GM23338 (cell line): ENCODE measurements at regions not wholly inside any gene's neighbourhood (a gene's known extent, or its start where the extent isn't known, plus 50 kb on each side); places are given as distances from the start of the nearest gene placed in this dataset.
A peak's percentile ranks its signal among the peaks of the same experiment; 100 is the strongest.

Experiments used
- ATAC-seq: fragments of 200-7000 bp; cut with Tn5 transposase; 3 replicates; pipeline ENCODE4 v1.9.1; 2020
- DNase-seq: peaks from one replicate; pipeline ENCODE4 v3.0.0-alpha.2; 2015; ENCODE audit warnings: low spot score
- H2AFZ ChIP-seq: fragments of 200-600 bp; sonication (generic); 2 replicates; pipeline ENCODE4 v1.8.0; 2016; ENCODE audit warnings: antibody characterized with exemption, mild to moderate bottlenecking, moderate library complexity
- H3F3A ChIP-seq: fragments of 200-600 bp; sonication (generic); replicated peaks from 2 replicates; pipeline ENCODE4 v1.8.0; 2017; ENCODE audit warnings: antibody characterized with exemption, mixed run types, low read depth
- H3K27ac ChIP-seq: fragments of 200-600 bp; sonication (generic); 2 replicates; pipeline ENCODE4 v1.6.1; 2016; ENCODE audit warnings: low read depth
- H3K27me3 ChIP-seq: fragments of 200-600 bp; sonication (generic); 2 replicates; pipeline ENCODE4 v1.8.0; 2016; ENCODE audit warnings: mild to moderate bottlenecking, mixed run types, moderate library complexity; ENCODE audit not compliant: insufficient read depth
- H3K36me3 ChIP-seq: fragments of 200-600 bp; sonication (generic); 2 replicates; pipeline ENCODE4 v1.8.0; 2016; ENCODE audit warnings: mild to moderate bottlenecking; ENCODE audit not compliant: insufficient read depth
- H3K4me1 ChIP-seq: fragments of 200-600 bp; sonication (generic); 2 replicates; pipeline ENCODE4 v1.8.0; 2016; ENCODE audit warnings: mild to moderate bottlenecking, moderate library complexity; ENCODE audit not compliant: insufficient read depth
- H3K4me2 ChIP-seq: fragments of 200-600 bp; sonication (generic); 2 replicates; pipeline ENCODE4 v1.7.1; 2017; ENCODE audit warnings: mixed run types
- H3K4me3 ChIP-seq: fragments of 200-600 bp; sonication (generic); 2 replicates; pipeline ENCODE4 v1.6.1; 2016; ENCODE audit warnings: mixed run types
- H3K79me2 ChIP-seq: fragments of 200-600 bp; sonication (generic); replicated peaks from 2 replicates; pipeline ENCODE4 v1.8.0; 2017; ENCODE audit warnings: mild to moderate bottlenecking; ENCODE audit not compliant: insufficient read depth
- H3K9me2 ChIP-seq: fragments of 200-600 bp; sonication (generic); 2 replicates; pipeline ENCODE4 v1.8.0; 2017; ENCODE audit not compliant: insufficient read depth
- H4K20me1 ChIP-seq: fragments of 200-600 bp; sonication (generic); replicated peaks from 2 replicates; pipeline ENCODE4 v1.8.0; 2017; ENCODE audit warnings: mild to moderate bottlenecking; ENCODE audit not compliant: insufficient read depth
- H3K27ac Mint-ChIP-seq: 2 replicates; pipeline ENCODE4 v1.8.0; 2020; ENCODE audit warnings: inconsistent platforms, mild to moderate bottlenecking, moderate library complexity, mixed read lengths
- H3K27me3 Mint-ChIP-seq: 3 replicates; pipeline ENCODE4 v1.8.0; 2022; ENCODE audit warnings: low read depth, mild to moderate bottlenecking, moderate library complexity, mixed read lengths, inconsistent platforms; ENCODE audit not compliant: insufficient read depth, poor library complexity
- H3K36me3 Mint-ChIP-seq: 3 replicates; pipeline ENCODE4 v1.8.0; 2021; ENCODE audit warnings: low read depth, mild to moderate bottlenecking, inconsistent platforms, moderate library complexity, mixed read lengths
- H3K4me1 Mint-ChIP-seq: 3 replicates; pipeline ENCODE4 v1.8.0; 2020; ENCODE audit warnings: mild to moderate bottlenecking, inconsistent platforms, mixed read lengths
- H3K4me3 Mint-ChIP-seq: 3 replicates; pipeline ENCODE4 v1.8.0; 2021; ENCODE audit warnings: moderate library complexity, mild to moderate bottlenecking, inconsistent platforms, mixed read lengths
- H3K9me3 Mint-ChIP-seq: 3 replicates; pipeline ENCODE4 v1.8.0; 2020; ENCODE audit warnings: moderate library complexity, mild to moderate bottlenecking, inconsistent platforms, mixed read lengths
- CREB1 ChIP-seq: fragments of 250-450 bp; sonication (Bioruptor Pico); IDR thresholded peaks from 2 replicates; pipeline ENCODE4 v1.5.0; 2020; ENCODE audit warnings: low read depth, mild to moderate bottlenecking, moderate library complexity
- EZH2 ChIP-seq: fragments of 200-600 bp; sonication (generic); IDR thresholded peaks from one replicate; pipeline ENCODE4 v1.8.0; 2017; ENCODE audit warnings: antibody characterized with exemption, mild to moderate bottlenecking, low read depth; ENCODE audit not compliant: unreplicated experiment
- EZH2phosphoT487 ChIP-seq: fragments of 200-600 bp; sonication (generic); IDR thresholded peaks from one replicate; pipeline ENCODE4 v1.8.1; 2018; ENCODE audit warnings: antibody characterized with exemption; ENCODE audit not compliant: unreplicated experiment
- JUNB ChIP-seq: IDR thresholded peaks from one replicate; pipeline ENCODE4 v1.6.1; 2016; ENCODE audit warnings: antibody characterized with exemption; ENCODE audit not compliant: unreplicated experiment
- NANOG ChIP-seq: IDR thresholded peaks from 2 replicates; pipeline ENCODE4 v1.6.1; 2016; ENCODE audit warnings: antibody characterized with exemption, borderline replicate concordance
- POLR2AphosphoS5 ChIP-seq: IDR thresholded peaks from 2 replicates; pipeline ENCODE4 v1.6.1; 2016; ENCODE audit warnings: antibody characterized with exemption, low read depth
- STAT1 ChIP-seq: IDR thresholded peaks from one replicate; pipeline ENCODE4 v1.6.1; 2016; ENCODE audit warnings: antibody characterized with exemption; ENCODE audit not compliant: unreplicated experiment
- ZNF114 ChIP-seq: fragments of 250-450 bp; sonication (Bioruptor Pico); IDR thresholded peaks from 2 replicates; pipeline ENCODE4 v1.5.0; 2020; ENCODE audit warnings: mild to moderate bottlenecking, moderate library complexity
- ZNF331 ChIP-seq: fragments of 250-450 bp; sonication (Bioruptor Pico); IDR thresholded peaks from 2 replicates; pipeline ENCODE4 v1.5.0; 2020; ENCODE audit warnings: low read depth, mild to moderate bottlenecking, moderate library complexity
- TF ChIP-seq, protein P1 (sequence below), 2 experiments: fragments of 200-600 bp in 1 of 2; sonication (generic) in 1 of 2; conservative IDR thresholded peaks; 2 replicates each; pipeline versions ENCODE4 v1.5.1 to v1.6.1; 2016 to 2017; ENCODE audit warnings: antibody characterized with exemption in 2 of 2, low read depth in 2 of 2, mild to moderate bottlenecking in 2 of 2, moderate library complexity in 1 of 2
- TF ChIP-seq, protein P2 (sequence below): fragments of 250-450 bp; sonication (Bioruptor Pico); IDR thresholded peaks from 2 replicates; pipeline ENCODE4 v1.5.0; 2020; ENCODE audit warnings: mild to moderate bottlenecking, moderate library complexity
- TF ChIP-seq, protein P3 (sequence below): IDR thresholded peaks from 2 replicates; pipeline ENCODE4 v1.6.1; 2016; ENCODE audit warnings: antibody characterized with exemption

DNA sequence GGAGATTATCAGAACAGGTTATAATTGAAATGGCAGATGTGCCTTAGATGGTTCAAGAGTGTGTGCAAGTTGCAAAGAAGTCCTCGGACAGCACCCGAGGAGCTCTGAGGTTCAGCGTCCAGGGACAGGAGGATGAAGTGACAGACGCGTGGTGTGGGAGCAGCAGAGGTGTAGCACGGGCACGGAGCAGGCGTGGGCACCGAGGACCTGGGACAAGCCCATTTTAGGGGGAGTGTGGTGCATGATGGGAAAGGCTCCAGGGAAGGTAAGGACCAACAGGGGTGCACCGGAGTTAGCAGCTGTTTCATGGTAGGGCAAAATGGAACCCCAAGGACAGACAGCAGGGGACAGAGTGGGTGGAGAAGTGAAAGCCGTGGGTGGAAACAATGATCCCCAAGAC, 56.3 kb upstream of the BACE2 start (continued):
- TF ChIP-seq EZH2phosphoT487 (no peak), JUNB (no peak), EZH2 (no peak), POLR2AphosphoS5 (no peak), NANOG (no peak)

DNA sequence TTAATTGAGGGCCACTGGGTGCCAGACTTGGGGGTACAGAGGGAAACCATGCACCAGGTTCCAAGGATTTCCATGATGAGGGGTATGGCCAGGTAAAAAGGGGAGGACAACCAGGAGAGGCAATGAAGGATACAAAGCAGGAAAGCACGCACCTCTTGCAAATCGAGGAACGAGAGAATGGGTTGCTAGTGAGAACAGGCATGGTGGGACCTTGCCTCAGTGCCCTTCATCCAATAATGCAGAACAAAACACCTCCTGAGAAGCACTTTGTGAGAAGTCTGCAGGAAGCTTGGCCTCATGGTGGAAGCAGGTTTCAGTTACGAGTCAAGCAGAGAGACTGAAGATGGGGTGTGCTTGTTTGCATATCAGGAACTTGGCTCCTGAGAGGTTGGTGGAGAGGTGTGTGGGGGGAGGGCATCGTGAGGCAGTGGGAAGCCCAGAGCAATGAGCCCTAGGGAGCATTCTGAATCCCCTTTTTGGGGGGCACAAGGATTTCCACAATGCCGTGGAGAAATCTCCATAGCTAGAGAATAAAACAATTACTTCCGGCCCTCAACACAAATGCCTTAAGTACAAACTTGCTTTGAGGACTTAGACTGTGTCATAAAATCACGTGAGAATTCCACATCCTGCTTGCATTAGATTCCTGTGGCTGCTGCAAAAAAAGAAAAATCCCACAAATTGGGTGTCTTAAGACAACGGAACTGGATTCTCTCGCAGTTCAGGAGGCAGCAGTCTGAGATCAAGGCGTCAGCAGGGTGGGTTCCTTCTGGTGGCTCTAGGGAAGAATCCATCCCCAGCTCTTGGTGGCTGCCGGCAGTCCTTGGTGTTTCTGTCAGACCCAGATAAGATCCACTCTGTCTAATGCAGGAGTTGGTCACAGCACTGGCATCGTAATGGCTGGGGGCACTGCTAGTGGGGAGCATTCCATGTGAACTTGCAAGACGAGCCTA, 54.9 kb upstream of the BACE2 start:
- ATAC-seq, result peak; percentile 69
- Histone ChIP-seq H4K20me1 (no peaks in the 10 kb centered on the region), H3K9me2 (no peaks in the 10 kb centered on the region), H3K27ac (no peak overlapping the region), H3K36me3 (no peaks in the 10 kb centered on the region), H3K4me3 (no peak overlapping the region), H3K4me2 (no peak overlapping the region), H3K79me2 (no peaks in the 10 kb centered on the region), H2AFZ (peak overlapping the region; percentile 63; the same call in 1 of the 2 replicates), H3K4me1 (no peaks in the 10 kb centered on the region), H3K27me3 (no peaks in the 10 kb centered on the region), H3F3A (no peaks in the 10 kb centered on the region)
- Mint-ChIP-seq H3K9me3 (peaks cover 82% of the 10 kb centered on the region), H3K36me3 (peaks cover 9% of the 10 kb centered on the region), H3K4me3 (no peak overlapping the region), H3K27ac (no peak overlapping the region), H3K4me1 (peaks cover 9% of the 10 kb centered on the region; the same call in 2 of the 3 replicates), H3K27me3 (peaks cover 11% of the 10 kb centered on the region)
- peak; percentile 11 for DNase-seq
- TF ChIP-seq, protein P1, sequence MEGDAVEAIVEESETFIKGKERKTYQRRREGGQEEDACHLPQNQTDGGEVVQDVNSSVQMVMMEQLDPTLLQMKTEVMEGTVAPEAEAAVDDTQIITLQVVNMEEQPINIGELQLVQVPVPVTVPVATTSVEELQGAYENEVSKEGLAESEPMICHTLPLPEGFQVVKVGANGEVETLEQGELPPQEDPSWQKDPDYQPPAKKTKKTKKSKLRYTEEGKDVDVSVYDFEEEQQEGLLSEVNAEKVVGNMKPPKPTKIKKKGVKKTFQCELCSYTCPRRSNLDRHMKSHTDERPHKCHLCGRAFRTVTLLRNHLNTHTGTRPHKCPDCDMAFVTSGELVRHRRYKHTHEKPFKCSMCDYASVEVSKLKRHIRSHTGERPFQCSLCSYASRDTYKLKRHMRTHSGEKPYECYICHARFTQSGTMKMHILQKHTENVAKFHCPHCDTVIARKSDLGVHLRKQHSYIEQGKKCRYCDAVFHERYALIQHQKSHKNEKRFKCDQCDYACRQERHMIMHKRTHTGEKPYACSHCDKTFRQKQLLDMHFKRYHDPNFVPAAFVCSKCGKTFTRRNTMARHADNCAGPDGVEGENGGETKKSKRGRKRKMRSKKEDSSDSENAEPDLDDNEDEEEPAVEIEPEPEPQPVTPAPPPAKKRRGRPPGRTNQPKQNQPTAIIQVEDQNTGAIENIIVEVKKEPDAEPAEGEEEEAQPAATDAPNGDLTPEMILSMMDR (conservative IDR thresholded peaks at IDR 0.05; ENCODE audit: low read depth in 2 of 2), result no peak
- TF ChIP-seq STAT1, result no peak
- TF ChIP-seq ZNF331 (CRISPR knock-in tag), result no peak
- no peak for TF ChIP-seq ZNF114 (CRISPR knock-in tag)
- TF ChIP-seq, protein P2, sequence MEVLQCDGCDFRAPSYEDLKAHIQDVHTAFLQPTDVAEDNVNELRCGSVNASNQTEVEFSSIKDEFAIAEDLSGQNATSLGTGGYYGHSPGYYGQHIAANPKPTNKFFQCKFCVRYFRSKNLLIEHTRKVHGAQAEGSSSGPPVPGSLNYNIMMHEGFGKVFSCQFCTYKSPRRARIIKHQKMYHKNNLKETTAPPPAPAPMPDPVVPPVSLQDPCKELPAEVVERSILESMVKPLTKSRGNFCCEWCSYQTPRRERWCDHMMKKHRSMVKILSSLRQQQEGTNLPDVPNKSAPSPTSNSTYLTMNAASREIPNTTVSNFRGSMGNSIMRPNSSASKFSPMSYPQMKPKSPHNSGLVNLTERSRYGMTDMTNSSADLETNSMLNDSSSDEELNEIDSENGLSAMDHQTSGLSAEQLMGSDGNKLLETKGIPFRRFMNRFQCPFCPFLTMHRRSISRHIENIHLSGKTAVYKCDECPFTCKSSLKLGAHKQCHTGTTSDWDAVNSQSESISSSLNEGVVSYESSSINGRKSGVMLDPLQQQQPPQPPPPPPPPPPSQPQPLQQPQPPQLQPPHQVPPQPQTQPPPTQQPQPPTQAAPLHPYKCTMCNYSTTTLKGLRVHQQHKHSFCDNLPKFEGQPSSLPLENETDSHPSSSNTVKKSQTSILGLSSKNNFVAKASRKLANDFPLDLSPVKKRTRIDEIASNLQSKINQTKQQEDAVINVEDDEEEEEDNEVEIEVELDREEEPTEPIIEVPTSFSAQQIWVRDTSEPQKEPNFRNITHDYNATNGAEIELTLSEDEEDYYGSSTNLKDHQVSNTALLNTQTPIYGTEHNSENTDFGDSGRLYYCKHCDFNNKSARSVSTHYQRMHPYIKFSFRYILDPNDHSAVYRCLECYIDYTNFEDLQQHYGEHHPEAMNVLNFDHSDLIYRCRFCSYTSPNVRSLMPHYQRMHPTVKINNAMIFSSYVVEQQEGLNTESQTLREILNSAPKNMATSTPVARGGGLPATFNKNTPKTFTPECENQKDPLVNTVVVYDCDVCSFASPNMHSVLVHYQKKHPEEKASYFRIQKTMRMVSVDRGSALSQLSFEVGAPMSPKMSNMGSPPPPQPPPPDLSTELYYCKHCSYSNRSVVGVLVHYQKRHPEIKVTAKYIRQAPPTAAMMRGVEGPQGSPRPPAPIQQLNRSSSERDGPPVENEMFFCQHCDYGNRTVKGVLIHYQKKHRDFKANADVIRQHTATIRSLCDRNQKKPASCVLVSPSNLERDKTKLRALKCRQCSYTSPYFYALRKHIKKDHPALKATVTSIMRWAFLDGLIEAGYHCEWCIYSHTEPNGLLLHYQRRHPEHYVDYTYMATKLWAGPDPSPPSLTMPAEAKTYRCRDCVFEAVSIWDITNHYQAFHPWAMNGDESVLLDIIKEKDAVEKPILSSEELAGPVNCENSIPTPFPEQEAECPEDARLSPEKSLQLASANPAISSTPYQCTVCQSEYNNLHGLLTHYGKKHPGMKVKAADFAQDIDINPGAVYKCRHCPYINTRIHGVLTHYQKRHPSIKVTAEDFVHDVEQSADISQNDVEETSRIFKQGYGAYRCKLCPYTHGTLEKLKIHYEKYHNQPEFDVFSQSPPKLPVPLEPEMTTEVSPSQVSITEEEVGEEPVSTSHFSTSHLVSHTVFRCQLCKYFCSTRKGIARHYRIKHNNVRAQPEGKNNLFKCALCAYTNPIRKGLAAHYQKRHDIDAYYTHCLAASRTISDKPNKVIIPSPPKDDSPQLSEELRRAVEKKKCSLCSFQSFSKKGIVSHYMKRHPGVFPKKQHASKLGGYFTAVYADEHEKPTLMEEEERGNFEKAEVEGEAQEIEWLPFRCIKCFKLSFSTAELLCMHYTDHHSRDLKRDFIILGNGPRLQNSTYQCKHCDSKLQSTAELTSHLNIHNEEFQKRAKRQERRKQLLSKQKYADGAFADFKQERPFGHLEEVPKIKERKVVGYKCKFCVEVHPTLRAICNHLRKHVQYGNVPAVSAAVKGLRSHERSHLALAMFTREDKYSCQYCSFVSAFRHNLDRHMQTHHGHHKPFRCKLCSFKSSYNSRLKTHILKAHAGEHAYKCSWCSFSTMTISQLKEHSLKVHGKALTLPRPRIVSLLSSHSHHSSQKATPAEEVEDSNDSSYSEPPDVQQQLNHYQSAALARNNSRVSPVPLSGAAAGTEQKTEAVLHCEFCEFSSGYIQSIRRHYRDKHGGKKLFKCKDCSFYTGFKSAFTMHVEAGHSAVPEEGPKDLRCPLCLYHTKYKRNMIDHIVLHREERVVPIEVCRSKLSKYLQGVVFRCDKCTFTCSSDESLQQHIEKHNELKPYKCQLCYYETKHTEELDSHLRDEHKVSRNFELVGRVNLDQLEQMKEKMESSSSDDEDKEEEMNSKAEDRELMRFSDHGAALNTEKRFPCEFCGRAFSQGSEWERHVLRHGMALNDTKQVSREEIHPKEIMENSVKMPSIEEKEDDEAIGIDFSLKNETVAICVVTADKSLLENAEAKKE, result no peak
- TF ChIP-seq POLR2AphosphoS5, result no peak
- no peak for TF ChIP-seq EZH2phosphoT487
- TF ChIP-seq, protein P3, sequence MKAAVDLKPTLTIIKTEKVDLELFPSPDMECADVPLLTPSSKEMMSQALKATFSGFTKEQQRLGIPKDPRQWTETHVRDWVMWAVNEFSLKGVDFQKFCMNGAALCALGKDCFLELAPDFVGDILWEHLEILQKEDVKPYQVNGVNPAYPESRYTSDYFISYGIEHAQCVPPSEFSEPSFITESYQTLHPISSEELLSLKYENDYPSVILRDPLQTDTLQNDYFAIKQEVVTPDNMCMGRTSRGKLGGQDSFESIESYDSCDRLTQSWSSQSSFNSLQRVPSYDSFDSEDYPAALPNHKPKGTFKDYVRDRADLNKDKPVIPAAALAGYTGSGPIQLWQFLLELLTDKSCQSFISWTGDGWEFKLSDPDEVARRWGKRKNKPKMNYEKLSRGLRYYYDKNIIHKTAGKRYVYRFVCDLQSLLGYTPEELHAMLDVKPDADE, result no peak
- no peak for TF ChIP-seq NANOG
- TF ChIP-seq CREB1 (CRISPR knock-in tag), result no peak
- TF ChIP-seq EZH2, result no peak
- no peak for TF ChIP-seq JUNB
